ENCODE measurements at regions not wholly inside any gene's neighbourhood (a gene's known extent, or its start where the extent isn't known, plus 50 kb on each side); places are given as distances from the start of the nearest gene placed in this dataset.

DNA sequence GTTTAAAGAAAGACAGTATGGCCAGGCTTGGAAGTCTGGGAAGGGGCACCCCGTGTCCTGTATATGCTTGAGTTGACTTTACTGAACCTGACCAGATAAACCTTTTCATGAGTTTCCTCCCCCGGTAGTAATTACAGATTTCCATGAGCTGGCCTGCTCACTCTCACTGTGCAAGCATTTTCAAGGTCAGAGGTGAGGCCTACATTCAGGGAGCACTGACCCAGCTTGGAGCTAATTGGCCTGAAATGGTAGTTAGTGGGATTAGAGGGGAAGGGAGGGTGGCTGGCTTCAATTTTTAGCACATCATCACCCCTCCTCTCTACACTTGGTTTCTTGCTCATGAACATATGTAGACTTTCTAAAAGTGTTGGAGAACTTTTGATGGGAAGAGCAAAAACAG lies 99.2 kb downstream of the PSAT1 start:
- TF ChIP-seq, protein P1, sequence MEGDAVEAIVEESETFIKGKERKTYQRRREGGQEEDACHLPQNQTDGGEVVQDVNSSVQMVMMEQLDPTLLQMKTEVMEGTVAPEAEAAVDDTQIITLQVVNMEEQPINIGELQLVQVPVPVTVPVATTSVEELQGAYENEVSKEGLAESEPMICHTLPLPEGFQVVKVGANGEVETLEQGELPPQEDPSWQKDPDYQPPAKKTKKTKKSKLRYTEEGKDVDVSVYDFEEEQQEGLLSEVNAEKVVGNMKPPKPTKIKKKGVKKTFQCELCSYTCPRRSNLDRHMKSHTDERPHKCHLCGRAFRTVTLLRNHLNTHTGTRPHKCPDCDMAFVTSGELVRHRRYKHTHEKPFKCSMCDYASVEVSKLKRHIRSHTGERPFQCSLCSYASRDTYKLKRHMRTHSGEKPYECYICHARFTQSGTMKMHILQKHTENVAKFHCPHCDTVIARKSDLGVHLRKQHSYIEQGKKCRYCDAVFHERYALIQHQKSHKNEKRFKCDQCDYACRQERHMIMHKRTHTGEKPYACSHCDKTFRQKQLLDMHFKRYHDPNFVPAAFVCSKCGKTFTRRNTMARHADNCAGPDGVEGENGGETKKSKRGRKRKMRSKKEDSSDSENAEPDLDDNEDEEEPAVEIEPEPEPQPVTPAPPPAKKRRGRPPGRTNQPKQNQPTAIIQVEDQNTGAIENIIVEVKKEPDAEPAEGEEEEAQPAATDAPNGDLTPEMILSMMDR (conservative IDR thresholded peaks at IDR 0.05 in 1 of 2, IDR thresholded peaks at IDR 0.05 in 1 of 2; ENCODE audit: extremely low read depth in 1 of 2, insufficient read depth in 1 of 2, low read depth in 1 of 2, low read length in 2 of 2), result no peak
- TF ChIP-seq EZH2 (IDR thresholded peaks at IDR 0.05; ENCODE audit: borderline replicate concordance, low read length), result no peak
